WTC11 (cell line): ENCODE measurements at regions not wholly inside any gene's neighbourhood (a gene's known extent, or its start where the extent isn't known, plus 50 kb on each side); places are given as distances from the start of the nearest gene placed in this dataset.

Source experiments
- ATAC-seq: fragments of 200-7000 bp; cut with Tn5 transposase; 2 replicates; pipeline ENCODE4 v1.10.0; 2021; ENCODE audit warnings: mild to moderate bottlenecking, moderate library complexity
- CTCF ChIA-PET: fragments of 300-600 bp; sonication (Branson Sonifier 250); formaldehyde crosslinking; loops from one replicate; lab custom pipeline; 2021; ENCODE audit warnings: antibody characterized with exemption; lab: Charles Lee
- POLR2A ChIA-PET: fragments of 350-600 bp; sonication (Branson Sonifier 250); formaldehyde crosslinking; loops from one replicate; lab custom pipeline; 2021; ENCODE audit warnings: antibody characterized with exemption; lab: Charles Lee
- DNase-seq: peaks from one replicate; pipeline ENCODE4 v3.0.0; 2021; ENCODE audit warnings: low spot score
- H3K27ac Mint-ChIP-seq: 2 replicates; pipeline ENCODE4 v1.8.0; 2021; ENCODE audit warnings: mixed read lengths
- H3K27me3 Mint-ChIP-seq: 2 replicates; pipeline ENCODE4 v1.8.0; 2021; ENCODE audit warnings: low read depth, mild to moderate bottlenecking, moderate library complexity, mixed read lengths
- H3K36me3 Mint-ChIP-seq: 2 replicates; pipeline ENCODE4 v1.8.0; 2021; ENCODE audit warnings: mixed read lengths
- H3K4me1 Mint-ChIP-seq: 2 replicates; pipeline ENCODE4 v1.8.0; 2022; ENCODE audit warnings: mixed read lengths
- H3K4me3 Mint-ChIP-seq: 2 replicates; pipeline ENCODE4 v1.8.0; 2021; ENCODE audit warnings: mild to moderate bottlenecking, moderate library complexity, mixed read lengths
- H3K9me3 Mint-ChIP-seq: 2 replicates; pipeline ENCODE4 v1.8.0; 2021; ENCODE audit warnings: mixed read lengths
- CREB1 ChIP-seq: sonication (generic); formaldehyde crosslinking; IDR thresholded peaks from 2 replicates; pipeline ENCODE4 v1.8.0; 2023; ENCODE audit warnings: mild to moderate bottlenecking, missing genetic modification reagents
- CTCF ChIP-seq: fragments of 200-600 bp; IDR thresholded peaks from 2 replicates; pipeline ENCODE4 v1.8.0; 2022; ENCODE audit warnings: antibody characterized with exemption
- ELF4 ChIP-seq: sonication (generic); formaldehyde crosslinking; IDR thresholded peaks from 2 replicates; pipeline ENCODE4 v1.8.1; 2022; ENCODE audit warnings: low read depth, mild to moderate bottlenecking, moderate library complexity, missing genetic modification reagents
- ESRRA ChIP-seq: sonication (generic); formaldehyde crosslinking; IDR thresholded peaks from 2 replicates; pipeline ENCODE4 v1.8.1; 2022; ENCODE audit warnings: mild to moderate bottlenecking, missing genetic modification reagents, borderline replicate concordance
- MYBL2 ChIP-seq: sonication (generic); formaldehyde crosslinking; IDR thresholded peaks from 2 replicates; pipeline ENCODE4 v1.8.1; 2023; ENCODE audit warnings: mild to moderate bottlenecking, moderate library complexity, missing genetic modification reagents
- NFE2L1 ChIP-seq: sonication (generic); formaldehyde crosslinking; IDR thresholded peaks from 2 replicates; pipeline ENCODE4 v1.8.1; 2023; ENCODE audit warnings: missing genetic modification reagents
- PRDM15 ChIP-seq: sonication (generic); formaldehyde crosslinking; IDR thresholded peaks from 2 replicates; pipeline ENCODE4 v1.8.0; 2022; ENCODE audit warnings: missing genetic modification reagents
- PREB ChIP-seq: sonication (generic); formaldehyde crosslinking; IDR thresholded peaks from 2 replicates; pipeline ENCODE4 v1.8.1; 2022; ENCODE audit warnings: mild to moderate bottlenecking, missing genetic modification reagents, moderate library complexity, borderline replicate concordance
- PRRX2 ChIP-seq: fragments of 250-450 bp; sonication (Bioruptor Pico); IDR thresholded peaks from 2 replicates; pipeline ENCODE4 v1.8.0; 2021; ENCODE audit warnings: mild to moderate bottlenecking
- RELA ChIP-seq: sonication (generic); formaldehyde crosslinking; IDR thresholded peaks from 2 replicates; pipeline ENCODE4 v1.8.1; 2022; ENCODE audit warnings: missing genetic modification reagents, mild to moderate bottlenecking, borderline replicate concordance
- SMAD4 ChIP-seq: sonication (generic); formaldehyde crosslinking; IDR thresholded peaks from 2 replicates; pipeline ENCODE4 v1.8.0; 2022; ENCODE audit warnings: mild to moderate bottlenecking, missing genetic modification reagents
- TEAD1 ChIP-seq: sonication (generic); formaldehyde crosslinking; IDR thresholded peaks from 2 replicates; pipeline ENCODE4 v1.8.0; 2022; ENCODE audit warnings: mild to moderate bottlenecking, missing genetic modification reagents
- ZNF317 ChIP-seq: sonication (generic); formaldehyde crosslinking; IDR thresholded peaks from 2 replicates; pipeline ENCODE4 v1.8.1; 2023; ENCODE audit warnings: low read depth, mild to moderate bottlenecking, moderate library complexity, missing genetic modification reagents, borderline replicate concordance
- ZNF416 ChIP-seq: fragments of 250-450 bp; sonication (Bioruptor Pico); IDR thresholded peaks from 2 replicates; pipeline ENCODE4 v1.9.0; 2021; ENCODE audit warnings: mild to moderate bottlenecking, inconsistent platforms
- TF ChIP-seq, protein P1 (sequence below): fragments of 250-450 bp; sonication (Bioruptor Pico); IDR thresholded peaks from 2 replicates; pipeline ENCODE4 v2.1.2; 2022; ENCODE audit warnings: mild to moderate bottlenecking, moderate library complexity
- TF ChIP-seq, protein P2 (sequence below): sonication (generic); formaldehyde crosslinking; IDR thresholded peaks from 2 replicates; pipeline ENCODE4 v1.8.1; 2023; ENCODE audit warnings: mild to moderate bottlenecking, missing genetic modification reagents, moderate library complexity
- TF ChIP-seq, protein P3 (sequence below): sonication (generic); formaldehyde crosslinking; IDR thresholded peaks from 2 replicates; pipeline ENCODE4 v1.8.0; 2022; ENCODE audit warnings: mild to moderate bottlenecking, missing genetic modification reagents

DNA sequence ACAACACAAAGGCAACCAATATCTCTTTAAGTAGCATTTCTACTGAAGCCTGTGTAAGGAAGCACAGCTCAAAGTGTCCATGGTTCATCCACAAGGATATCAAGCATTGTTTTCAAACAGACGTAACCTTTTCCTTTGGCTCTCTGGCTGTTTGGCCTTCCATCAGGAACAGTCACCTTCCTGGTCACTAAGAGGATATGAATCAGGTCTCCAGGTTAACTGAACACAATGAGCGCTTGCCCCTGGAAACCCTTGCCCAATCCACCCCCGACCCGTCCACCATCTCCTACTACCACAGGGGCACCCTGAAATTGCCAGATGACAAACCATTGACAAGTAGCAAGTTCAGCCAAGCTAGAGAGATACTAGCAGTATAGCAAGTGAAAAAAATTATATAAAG is 114.4 kb upstream of the COL21A1 start (continued):
- TF ChIP-seq PRDM15 (CRISPR knock-in tag) = no peak
- TF ChIP-seq TEAD1 (CRISPR knock-in tag) = no peak
- no peak for TF ChIP-seq NFE2L1 (CRISPR knock-in tag)
- no peak for TF ChIP-seq ZNF317 (CRISPR knock-in tag)
- TF ChIP-seq SMAD4 (CRISPR knock-in tag) = no peak
- TF ChIP-seq, protein P1, sequence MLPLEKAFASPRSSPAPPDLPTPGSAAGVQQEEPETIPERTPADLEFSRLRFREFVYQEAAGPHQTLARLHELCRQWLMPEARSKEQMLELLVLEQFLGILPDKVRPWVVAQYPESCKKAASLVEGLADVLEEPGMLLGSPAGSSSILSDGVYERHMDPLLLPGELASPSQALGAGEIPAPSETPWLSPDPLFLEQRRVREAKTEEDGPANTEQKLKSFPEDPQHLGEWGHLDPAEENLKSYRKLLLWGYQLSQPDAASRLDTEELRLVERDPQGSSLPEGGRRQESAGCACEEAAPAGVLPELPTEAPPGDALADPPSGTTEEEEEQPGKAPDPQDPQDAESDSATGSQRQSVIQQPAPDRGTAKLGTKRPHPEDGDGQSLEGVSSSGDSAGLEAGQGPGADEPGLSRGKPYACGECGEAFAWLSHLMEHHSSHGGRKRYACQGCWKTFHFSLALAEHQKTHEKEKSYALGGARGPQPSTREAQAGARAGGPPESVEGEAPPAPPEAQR = no peak
- TF ChIP-seq, all 79 proteins: peak for 0

DNA sequence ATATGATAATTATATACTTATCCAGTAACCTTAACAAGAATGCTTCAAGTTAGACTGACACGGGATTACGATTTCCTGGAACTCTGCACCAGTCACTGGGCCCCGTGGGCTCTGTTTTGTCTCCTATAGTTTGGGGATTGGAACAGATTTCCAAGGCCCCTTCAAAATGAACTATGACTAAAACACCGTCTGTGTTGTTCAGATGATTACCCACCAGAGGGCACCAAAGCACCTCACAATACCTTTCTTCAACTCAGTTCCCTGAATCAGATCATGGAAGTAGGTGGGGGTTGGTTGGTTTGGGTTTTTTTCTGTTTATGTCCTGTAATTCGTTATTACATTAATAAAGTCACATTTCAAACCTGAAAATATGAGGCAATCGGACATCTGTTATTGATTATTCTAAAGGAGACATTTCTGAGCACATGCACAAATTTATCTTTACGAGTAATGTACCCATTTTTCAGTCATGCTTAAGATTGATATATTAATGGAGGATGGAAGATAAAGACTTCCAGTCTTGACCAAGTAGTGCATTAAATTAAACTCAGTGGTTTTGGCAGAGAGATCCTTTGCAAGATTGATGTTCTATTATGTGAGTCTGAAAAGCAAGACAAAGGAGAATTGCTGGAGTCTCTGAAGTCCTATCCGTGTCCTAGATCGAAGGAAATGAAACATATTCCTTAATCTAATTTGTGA is 112.0 kb upstream of the COL21A1 start:
- no peaks in the 10 kb centered on the region for H3K9me3 Mint-ChIP-seq
- no peaks in the 10 kb centered on the region for H3K4me1 Mint-ChIP-seq
- no peaks in the 10 kb centered on the region for H3K36me3 Mint-ChIP-seq
- peak; percentile 90 for ATAC-seq
- ChIA-PET POLR2A (interaction anchor here (0.7 kb wide), 1 partner anchor 305 kb away, joined by 3 read pairs; no protein-coding TSS in a partner anchor), CTCF (interaction anchor here (1.0 to 1.3 kb wide), 2 partner anchors 234 to 237 kb away, joined by 3 to 4 read pairs; no protein-coding TSS in a partner anchor)
- H3K27ac Mint-ChIP-seq = no peak overlapping the region
- no peak overlapping the region for H3K4me3 Mint-ChIP-seq
- DNase-seq = peak; percentile 69
- TF ChIP-seq, protein P2, sequence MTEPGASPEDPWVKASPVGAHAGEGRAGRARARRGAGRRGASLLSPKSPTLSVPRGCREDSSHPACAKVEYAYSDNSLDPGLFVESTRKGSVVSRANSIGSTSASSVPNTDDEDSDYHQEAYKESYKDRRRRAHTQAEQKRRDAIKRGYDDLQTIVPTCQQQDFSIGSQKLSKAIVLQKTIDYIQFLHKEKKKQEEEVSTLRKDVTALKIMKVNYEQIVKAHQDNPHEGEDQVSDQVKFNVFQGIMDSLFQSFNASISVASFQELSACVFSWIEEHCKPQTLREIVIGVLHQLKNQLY (CRISPR knock-in tag) = no peak
- TF ChIP-seq PRRX2 (no peak), CTCF (peak; percentile 67), ZNF317 (CRISPR knock-in tag) (no peak)
- TF ChIP-seq, protein P3, sequence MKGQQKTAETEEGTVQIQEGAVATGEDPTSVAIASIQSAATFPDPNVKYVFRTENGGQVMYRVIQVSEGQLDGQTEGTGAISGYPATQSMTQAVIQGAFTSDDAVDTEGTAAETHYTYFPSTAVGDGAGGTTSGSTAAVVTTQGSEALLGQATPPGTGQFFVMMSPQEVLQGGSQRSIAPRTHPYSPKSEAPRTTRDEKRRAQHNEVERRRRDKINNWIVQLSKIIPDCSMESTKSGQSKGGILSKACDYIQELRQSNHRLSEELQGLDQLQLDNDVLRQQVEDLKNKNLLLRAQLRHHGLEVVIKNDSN (CRISPR knock-in tag) = no peak
- H3K27me3 Mint-ChIP-seq = no peaks in the 10 kb centered on the region

- ATAC-seq (no peak), DNase-seq (no peak)
- Mint-ChIP-seq H3K27ac (no peak overlapping the region), H3K4me1 (no peaks in the 10 kb centered on the region), H3K27me3 (no peaks in the 10 kb centered on the region), H3K36me3 (peaks cover 7% of the 10 kb centered on the region), H3K4me3 (no peak overlapping the region), H3K9me3 (peaks cover 16% of the 10 kb centered on the region)
- POLR2A ChIA-PET = no interaction called here
- CTCF ChIA-PET = interaction anchor here (0.7 to 1.3 kb wide), 3 partner anchors 185 to 235 kb away, joined by 3 to 4 read pairs (median 3); no protein-coding TSS in a partner anchor
- TF ChIP-seq MYBL2 (CRISPR knock-in tag) (no peak), PREB (CRISPR knock-in tag) (no peak), RELA (CRISPR knock-in tag) (no peak), CREB1 (no peak), ZNF416 (CRISPR knock-in tag) (no peak), ELF4 (CRISPR knock-in tag) (no peak), PRDM15 (CRISPR knock-in tag) (no peak), ESRRA (CRISPR knock-in tag) (no peak), SMAD4 (CRISPR knock-in tag) (no peak)
Measured at GRCh38 chr6:56357616-56358373, 110.4 kb upstream of the COL21A1 start.
